Loucy (cell line): ENCODE measurements at regions not wholly inside any gene's neighbourhood (a gene's known extent, or its start where the extent isn't known, plus 50 kb on each side); places are given as distances from the start of the nearest gene placed in this dataset.

Source experiments
- H2AFZ ChIP-seq: fragments of 200-600 bp; sonication (generic); 2 replicates; pipeline ENCODE4 v1.6.0; 2016; ENCODE audit warnings: antibody characterized with exemption, mild to moderate bottlenecking, low read length, moderate library complexity
- H3F3A ChIP-seq: fragments of 200-600 bp; 2 replicates; pipeline ENCODE4 v1.6.0; 2016; ENCODE audit warnings: antibody characterized with exemption, low read depth, mild to moderate bottlenecking
- H3K27me3 ChIP-seq: fragments of 200-600 bp; sonication (generic); 2 replicates; pipeline ENCODE4 v1.6.1; 2014; ENCODE audit warnings: low read length, mild to moderate bottlenecking; ENCODE audit not compliant: insufficient read depth, poor library complexity, severe bottlenecking
- H3K36me3 ChIP-seq: fragments of 200-600 bp; sonication (generic); 2 replicates; pipeline ENCODE4 v1.6.1; 2016; ENCODE audit warnings: low read length; ENCODE audit not compliant: insufficient read depth
- H3K4me1 ChIP-seq: fragments of 200-600 bp; sonication (generic); 2 replicates; pipeline ENCODE4 v1.5.1; 2014; ENCODE audit warnings: low read length, mild to moderate bottlenecking; ENCODE audit not compliant: insufficient read depth, poor library complexity, severe bottlenecking
- H3K4me2 ChIP-seq: fragments of 200-600 bp; sonication (generic); 2 replicates; pipeline ENCODE4 v1.6.0; 2014; ENCODE audit warnings: antibody characterized with exemption, low read length, low read depth, mild to moderate bottlenecking; ENCODE audit not compliant: poor library complexity, severe bottlenecking
- H3K4me3 ChIP-seq: fragments of 200-600 bp; sonication (generic); 2 replicates; pipeline ENCODE4 v1.5.1; 2014; ENCODE audit warnings: low read length, mild to moderate bottlenecking, mixed read lengths; ENCODE audit not compliant: poor library complexity, severe bottlenecking
- H3K79me2 ChIP-seq: fragments of 200-600 bp; sonication (generic); 2 replicates; pipeline ENCODE4 v1.6.1; 2014; ENCODE audit warnings: low read length; ENCODE audit not compliant: insufficient read depth
- H3K9ac ChIP-seq: fragments of 200-600 bp; sonication (generic); 2 replicates; pipeline ENCODE4 v1.6.0; 2014; ENCODE audit warnings: mild to moderate bottlenecking, low read depth, low read length, moderate library complexity; ENCODE audit not compliant: poor library complexity, severe bottlenecking
- H3K9me2 ChIP-seq: fragments of 200-600 bp; sonication (generic); replicated peaks from 2 replicates; pipeline ENCODE4 v1.6.1; 2016; ENCODE audit warnings: low read depth, low read length, mixed read lengths
- H3K9me3 ChIP-seq: fragments of 200-600 bp; sonication (generic); 2 replicates; pipeline ENCODE4 v1.6.1; 2014; ENCODE audit warnings: mild to moderate bottlenecking, antibody characterized with exemption, low read length, low read depth; ENCODE audit not compliant: insufficient read depth
- H4K20me1 ChIP-seq: fragments of 200-600 bp; sonication (generic); 2 replicates; pipeline ENCODE4 v1.6.0; 2014; ENCODE audit warnings: antibody characterized with exemption, low read length, mild to moderate bottlenecking; ENCODE audit not compliant: insufficient read depth, poor library complexity, severe bottlenecking
- EZH2phosphoT487 ChIP-seq: fragments of 200-600 bp; IDR thresholded peaks from 2 replicates; pipeline ENCODE4 v1.6.1; 2018; ENCODE audit warnings: antibody characterized with exemption, mild to moderate bottlenecking, moderate library complexity, borderline replicate concordance
- TF ChIP-seq, protein P1 (sequence below): fragments of 200-600 bp; sonication (generic); conservative IDR thresholded peaks from 2 replicates; pipeline ENCODE4 v1.5.1; 2014; ENCODE audit warnings: mild to moderate bottlenecking, antibody characterized with exemption, low read length

GRCh38 chr10:124229989-124230634 lies 136.7 kb upstream of the CHST15 start:
- Histone ChIP-seq H3K36me3 (no peaks in the 10 kb centered on the region), H3F3A (peaks cover 36% of the 10 kb centered on the region), H3K4me3 (no peak overlapping the region), H3K79me2 (no peaks in the 10 kb centered on the region), H3K9me3 (peaks cover 22% of the 10 kb centered on the region; the same call in 1 of the 2 replicates), H3K4me2 (no peak overlapping the region), H3K9me2 (no peaks in the 10 kb centered on the region), H3K9ac (no peak overlapping the region), H4K20me1 (no peaks in the 10 kb centered on the region), H3K4me1 (no peaks in the 10 kb centered on the region), H3K27me3 (no peaks in the 10 kb centered on the region), H2AFZ (no peak overlapping the region)
- TF ChIP-seq, protein P1, sequence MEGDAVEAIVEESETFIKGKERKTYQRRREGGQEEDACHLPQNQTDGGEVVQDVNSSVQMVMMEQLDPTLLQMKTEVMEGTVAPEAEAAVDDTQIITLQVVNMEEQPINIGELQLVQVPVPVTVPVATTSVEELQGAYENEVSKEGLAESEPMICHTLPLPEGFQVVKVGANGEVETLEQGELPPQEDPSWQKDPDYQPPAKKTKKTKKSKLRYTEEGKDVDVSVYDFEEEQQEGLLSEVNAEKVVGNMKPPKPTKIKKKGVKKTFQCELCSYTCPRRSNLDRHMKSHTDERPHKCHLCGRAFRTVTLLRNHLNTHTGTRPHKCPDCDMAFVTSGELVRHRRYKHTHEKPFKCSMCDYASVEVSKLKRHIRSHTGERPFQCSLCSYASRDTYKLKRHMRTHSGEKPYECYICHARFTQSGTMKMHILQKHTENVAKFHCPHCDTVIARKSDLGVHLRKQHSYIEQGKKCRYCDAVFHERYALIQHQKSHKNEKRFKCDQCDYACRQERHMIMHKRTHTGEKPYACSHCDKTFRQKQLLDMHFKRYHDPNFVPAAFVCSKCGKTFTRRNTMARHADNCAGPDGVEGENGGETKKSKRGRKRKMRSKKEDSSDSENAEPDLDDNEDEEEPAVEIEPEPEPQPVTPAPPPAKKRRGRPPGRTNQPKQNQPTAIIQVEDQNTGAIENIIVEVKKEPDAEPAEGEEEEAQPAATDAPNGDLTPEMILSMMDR, result no peak
- no peak for TF ChIP-seq EZH2phosphoT487

GRCh38 chr10:124229201-124229988 lies 136.0 kb upstream of the CHST15 start:
- Histone ChIP-seq H2AFZ (no peak overlapping the region), H3K4me1 (no peaks in the 10 kb centered on the region), H3K27me3 (no peaks in the 10 kb centered on the region), H3K4me3 (no peak overlapping the region), H3K9me3 (peaks cover 22% of the 10 kb centered on the region; the same call in 1 of the 2 replicates), H4K20me1 (no peaks in the 10 kb centered on the region), H3K36me3 (no peaks in the 10 kb centered on the region), H3K9me2 (no peaks in the 10 kb centered on the region), H3F3A (peaks cover 36% of the 10 kb centered on the region), H3K9ac (no peak overlapping the region), H3K79me2 (no peaks in the 10 kb centered on the region), H3K4me2 (no peak overlapping the region)
- no peak for TF ChIP-seq EZH2phosphoT487
- TF ChIP-seq, protein P1, result no peak

- Histone ChIP-seq H4K20me1 (no peaks in the 10 kb centered on the region), H3F3A (peaks cover 36% of the 10 kb centered on the region), H3K9me3 (peaks cover 22% of the 10 kb centered on the region; the same call in 1 of the 2 replicates), H3K4me2 (no peak overlapping the region), H3K36me3 (no peaks in the 10 kb centered on the region), H3K9ac (no peak overlapping the region), H3K4me3 (no peak overlapping the region), H2AFZ (no peak overlapping the region), H3K27me3 (no peaks in the 10 kb centered on the region), H3K9me2 (no peaks in the 10 kb centered on the region), H3K4me1 (no peaks in the 10 kb centered on the region), H3K79me2 (no peaks in the 10 kb centered on the region)
- no peak for TF ChIP-seq EZH2phosphoT487
- TF ChIP-seq, protein P1, result no peak
Measured at GRCh38 chr10:124228471-124228870, 135.1 kb upstream of the CHST15 start.
